Fibroblast of lung (primary cell): ENCODE measurements at regions not wholly inside any gene's neighbourhood (a gene's known extent, or its start where the extent isn't known, plus 50 kb on each side); places are given as distances from the start of the nearest gene placed in this dataset.
A peak's percentile ranks its signal among the peaks of the same experiment; 100 is the strongest.

Experiments
- DNase-seq, 2 donors: peaks; one replicate each; pipeline versions ENCODE4 v3.0.0 to v3.0.0-alpha.2; 2010; ENCODE audit warnings: low read depth in 2 of 2
- H2AFZ ChIP-seq: 2 replicates; pipeline ENCODE4 v1.5.1; 2012; ENCODE audit warnings: low read length, control low read depth, inconsistent platforms
- H3K27ac ChIP-seq: 2 replicates; pipeline ENCODE4 v1.5.1; 2011; ENCODE audit warnings: low read length, control low read depth; ENCODE audit not compliant: insufficient read depth
- H3K27me3 ChIP-seq: 2 replicates; pipeline ENCODE4 v1.5.1; 2011; ENCODE audit warnings: mild to moderate bottlenecking, low read length; ENCODE audit not compliant: control insufficient read depth, insufficient read depth
- H3K36me3 ChIP-seq: 2 replicates; pipeline ENCODE4 v1.5.1; 2011; ENCODE audit warnings: low read length; ENCODE audit not compliant: control insufficient read depth, insufficient read depth
- H3K4me1 ChIP-seq: 2 replicates; pipeline ENCODE4 v1.5.1; 2011; ENCODE audit warnings: low read length; ENCODE audit not compliant: control insufficient read depth, insufficient read depth; ENCODE audit errors: extremely low read depth
- H3K4me2 ChIP-seq: 2 replicates; pipeline ENCODE4 v1.5.1; 2011; ENCODE audit warnings: low read length, control low read depth; ENCODE audit not compliant: insufficient read depth; ENCODE audit errors: extremely low read depth
- H3K4me3 ChIP-seq, 4 experiments: fragments of 200-600 bp in 1 of 4; sonication (generic) in 1 of 4; replicated peaks in 1 of 4; 2 replicates each; pipeline ENCODE4 v1.5.1; 2011 to 2016; ENCODE audit warnings: low read length in 4 of 4, low read depth in 3 of 4, mild to moderate bottlenecking in 3 of 4, control low read depth in 2 of 4, inconsistent platforms in 1 of 4, mixed read lengths in 1 of 4; ENCODE audit not compliant: insufficient read depth in 1 of 4; ENCODE audit errors: control extremely low read depth in 1 of 4
- H3K79me2 ChIP-seq: 2 replicates; pipeline ENCODE4 v1.5.1; 2012; ENCODE audit warnings: mild to moderate bottlenecking, low read length, inconsistent platforms; ENCODE audit not compliant: control insufficient read depth, insufficient read depth
- H3K9ac ChIP-seq: 2 replicates; pipeline ENCODE4 v1.5.1; 2011; ENCODE audit warnings: mild to moderate bottlenecking, low read length, control low read depth; ENCODE audit not compliant: insufficient read depth
- H3K9me3 ChIP-seq: 2 replicates; pipeline ENCODE4 v1.5.1; 2012; ENCODE audit warnings: low read depth, low read length; ENCODE audit not compliant: control insufficient read depth, insufficient read depth
- H4K20me1 ChIP-seq: 2 replicates; pipeline ENCODE4 v1.5.1; 2011; ENCODE audit warnings: low read length; ENCODE audit not compliant: control insufficient read depth, insufficient read depth; ENCODE audit errors: extremely low read depth
- EZH2 ChIP-seq: IDR thresholded peaks from 2 replicates; pipeline ENCODE4 v1.5.1; 2012; ENCODE audit warnings: low read length, control low read depth, mild to moderate bottlenecking; ENCODE audit errors: missing control alignments
- TF ChIP-seq, protein P1 (sequence below), 2 donors: IDR thresholded peaks in 1 of 2; conservative IDR thresholded peaks in 1 of 2; 1 replicate in 1 of 2; 2 replicates in 1 of 2; pipeline ENCODE4 v1.5.1; 2011 to 2012; ENCODE audit warnings: low read length in 2 of 2, control low read depth in 1 of 2, inconsistent platforms in 1 of 2, low read depth in 1 of 2, mild to moderate bottlenecking in 1 of 2

GRCh38 chr4:186882293-186882692 is 158.6 kb upstream of the FAT1 start:
- Histone ChIP-seq H4K20me1 (no peaks in the 10 kb centered on the region), H3K9me3 (no peaks in the 10 kb centered on the region), H2AFZ (no peak overlapping the region), H3K4me1 (peaks cover 5% of the 10 kb centered on the region), H3K9ac (no peak overlapping the region), H3K27me3 (no peaks in the 10 kb centered on the region), H3K27ac (no peak overlapping the region), H3K4me2 (no peak overlapping the region), H3K4me3 (no peak overlapping the region), H3K79me2 (no peaks in the 10 kb centered on the region), H3K36me3 (no peaks in the 10 kb centered on the region)
- TF ChIP-seq EZH2: no peak
- TF ChIP-seq, protein P1, sequence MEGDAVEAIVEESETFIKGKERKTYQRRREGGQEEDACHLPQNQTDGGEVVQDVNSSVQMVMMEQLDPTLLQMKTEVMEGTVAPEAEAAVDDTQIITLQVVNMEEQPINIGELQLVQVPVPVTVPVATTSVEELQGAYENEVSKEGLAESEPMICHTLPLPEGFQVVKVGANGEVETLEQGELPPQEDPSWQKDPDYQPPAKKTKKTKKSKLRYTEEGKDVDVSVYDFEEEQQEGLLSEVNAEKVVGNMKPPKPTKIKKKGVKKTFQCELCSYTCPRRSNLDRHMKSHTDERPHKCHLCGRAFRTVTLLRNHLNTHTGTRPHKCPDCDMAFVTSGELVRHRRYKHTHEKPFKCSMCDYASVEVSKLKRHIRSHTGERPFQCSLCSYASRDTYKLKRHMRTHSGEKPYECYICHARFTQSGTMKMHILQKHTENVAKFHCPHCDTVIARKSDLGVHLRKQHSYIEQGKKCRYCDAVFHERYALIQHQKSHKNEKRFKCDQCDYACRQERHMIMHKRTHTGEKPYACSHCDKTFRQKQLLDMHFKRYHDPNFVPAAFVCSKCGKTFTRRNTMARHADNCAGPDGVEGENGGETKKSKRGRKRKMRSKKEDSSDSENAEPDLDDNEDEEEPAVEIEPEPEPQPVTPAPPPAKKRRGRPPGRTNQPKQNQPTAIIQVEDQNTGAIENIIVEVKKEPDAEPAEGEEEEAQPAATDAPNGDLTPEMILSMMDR (conservative IDR thresholded peaks at IDR 0.05 in 1 of 2, IDR thresholded peaks at IDR 0.05 in 1 of 2; ENCODE audit: low read depth in 1 of 2, low read length in 2 of 2): no peak
- peak in 1 of 2 donors; percentile 13 for DNase-seq

GRCh38 chr4:186885289-186885688 is 161.6 kb upstream of the FAT1 start:
- DNase-seq: no peak
- Histone ChIP-seq H3K4me2 (no peak overlapping the region), H3K4me1 (peaks cover 5% of the 10 kb centered on the region), H3K27ac (no peak overlapping the region), H3K9me3 (no peaks in the 10 kb centered on the region), H3K9ac (no peak overlapping the region), H3K4me3 (no peak overlapping the region), H4K20me1 (no peaks in the 10 kb centered on the region), H3K36me3 (no peaks in the 10 kb centered on the region), H3K27me3 (no peaks in the 10 kb centered on the region), H3K79me2 (no peaks in the 10 kb centered on the region), H2AFZ (no peak overlapping the region)
- TF ChIP-seq EZH2: no peak
- TF ChIP-seq, protein P1 (conservative IDR thresholded peaks at IDR 0.05 in 1 of 2, IDR thresholded peaks at IDR 0.05 in 1 of 2; ENCODE audit: low read depth in 1 of 2, low read length in 2 of 2): no peak

DNA sequence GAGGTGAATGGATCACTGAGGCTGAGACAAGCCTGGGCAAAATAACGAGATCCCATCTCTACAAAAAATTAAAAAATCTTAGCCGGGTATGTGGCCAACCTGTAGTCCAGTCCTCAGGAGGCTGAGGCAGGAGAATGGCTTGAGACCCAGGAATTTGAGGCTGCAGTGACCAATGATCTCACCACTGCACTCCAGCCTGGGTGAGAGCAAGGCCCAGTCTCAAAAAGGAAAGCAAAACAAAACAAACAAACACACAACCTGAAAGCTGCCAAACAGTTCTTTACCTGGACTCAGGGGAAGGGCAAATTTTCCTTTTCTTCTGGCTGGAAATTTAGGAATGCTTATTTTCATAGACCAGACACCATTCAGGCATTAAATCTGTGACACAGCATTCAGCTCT is 163.1 kb upstream of the FAT1 start:
- Histone ChIP-seq H3K36me3 (no peaks in the 10 kb centered on the region), H4K20me1 (no peaks in the 10 kb centered on the region), H3K9me3 (no peaks in the 10 kb centered on the region), H3K27ac (no peak overlapping the region), H3K9ac (no peak overlapping the region), H3K27me3 (no peaks in the 10 kb centered on the region), H3K4me2 (no peak overlapping the region), H2AFZ (no peak overlapping the region), H3K79me2 (no peaks in the 10 kb centered on the region), H3K4me3 (no peak overlapping the region), H3K4me1 (peaks cover 1% of the 10 kb centered on the region)
- no peak for TF ChIP-seq EZH2
- TF ChIP-seq, protein P1 (conservative IDR thresholded peaks at IDR 0.05 in 1 of 2, IDR thresholded peaks at IDR 0.05 in 1 of 2; ENCODE audit: low read depth in 1 of 2, low read length in 2 of 2): no peak
- DNase-seq: no peak
